ENCODE measurements at regions not wholly inside any gene's neighbourhood (a gene's known extent, or its start where the extent isn't known, plus 50 kb on each side); places are given as distances from the start of the nearest gene placed in this dataset.

GRCh38 chr5:175595905-175596304 lies 62.0 kb upstream of the HRH2 start:
- TF ChIP-seq POLR2AphosphoS5 (IDR thresholded peaks at IDR 0.05; ENCODE audit: low read depth) (no peak), CTCF (IDR thresholded peaks at IDR 0.05; ENCODE audit: insufficient read depth, low read length) (no peak), SPI1 (IDR thresholded peaks at IDR 0.05; ENCODE audit: borderline replicate concordance, low read depth) (no peak), REST (IDR thresholded peaks at IDR 0.05; ENCODE audit: insufficient replicate concordance, low read depth) (no peak), GABPA (IDR thresholded peaks at IDR 0.05; ENCODE audit: low read depth) (no peak)
